Uterus (tissue), 3 donors: ENCODE measurements at regions not wholly inside any gene's neighbourhood (a gene's known extent, or its start where the extent isn't known, plus 50 kb on each side); places are given as distances from the start of the nearest gene placed in this dataset.

ENCODE experiments used
- DNase-seq, 2 donors: peaks; one replicate each; pipeline ENCODE4 v3.0.0-alpha.2; 2019 to 2020
- H3K27ac ChIP-seq, 2 donors: fragments of 200-600 bp; sonication (generic); 1 replicate in 1 of 2; 2 replicates in 1 of 2; pipeline ENCODE4 v1.5.1; 2016 to 2018
- H3K27me3 ChIP-seq, 2 donors: fragments of 200-600 bp; sonication (generic); one replicate each; pipeline ENCODE4 v1.5.1; 2018 to 2019; ENCODE audit warnings: control low read depth in 1 of 2
- H3K36me3 ChIP-seq, 2 donors: fragments of 200-600 bp; sonication (generic); one replicate each; pipeline ENCODE4 v1.5.1; 2019; ENCODE audit warnings: control low read depth in 1 of 2
- H3K4me1 ChIP-seq, 2 donors: fragments of 200-600 bp; sonication (generic); one replicate each; pipeline ENCODE4 v1.5.1; 2018 to 2019; ENCODE audit warnings: control low read depth in 1 of 2
- H3K4me3 ChIP-seq, 2 donors: fragments of 200-600 bp; sonication (generic); 1 replicate in 1 of 2; 2 replicates in 1 of 2; pipeline ENCODE4 v1.5.1; 2018 to 2019; ENCODE audit warnings: mild to moderate bottlenecking in 1 of 2
- H3K9me3 ChIP-seq, 2 donors: fragments of 200-600 bp; sonication (generic); one replicate each; pipeline ENCODE4 v1.5.1; 2019; ENCODE audit warnings: control low read depth in 1 of 2
- CTCF ChIP-seq, 4 experiments: fragments of 200-600 bp in 2 of 4; fragments of 450-650 bp in 2 of 4; sonication (generic) in 2 of 4; IDR thresholded peaks; one replicate each; pipeline ENCODE4 v1.5.1; 2016 to 2019; ENCODE audit warnings: antibody characterized with exemption in 4 of 4, mild to moderate bottlenecking in 2 of 4, moderate library complexity in 1 of 4
- POLR2A ChIP-seq, 2 donors: fragments of 450-650 bp; IDR thresholded peaks; one replicate each; pipeline ENCODE4 v1.6.1; 2016; ENCODE audit warnings: antibody characterized with exemption in 2 of 2, mild to moderate bottlenecking in 1 of 2, moderate library complexity in 1 of 2
- intact Hi-C: fragments of 100-400 bp; cut with DNase I; formaldehyde crosslinking; loops from one replicate; pipeline ENCODE4 v1.15.1; 2023; ENCODE audit warnings: low total_unique reads
- donor health status: DM: yes; HTN: yes; CAD: no.

- H3K27ac ChIP-seq = no peak overlapping the region
- H3K27me3 ChIP-seq = no peaks in the 10 kb centered on the region
- no peaks in the 10 kb centered on the region for H3K4me1 ChIP-seq
- H3K36me3 ChIP-seq = no peaks in the 10 kb centered on the region
- H3K4me3 ChIP-seq = no peak overlapping the region
- H3K9me3 ChIP-seq = no peaks in the 10 kb centered on the region
- intact Hi-C loops = no loop called here
- no peak for DNase-seq
- TF ChIP-seq POLR2A (IDR thresholded peaks at IDR 0.05) (no peak), CTCF (IDR thresholded peaks at IDR 0.05) (no peak)
These were observed 648.9 kb downstream of the FRK start for GRCh38 chr6:115411756-115412155.

GRCh38 chr6:115404446-115404845, 656.2 kb downstream of the FRK start:
- no peaks in the 10 kb centered on the region for H3K36me3 ChIP-seq
- no peaks in the 10 kb centered on the region for H3K4me1 ChIP-seq
- H3K27me3 ChIP-seq = no peaks in the 10 kb centered on the region
- H3K9me3 ChIP-seq = no peaks in the 10 kb centered on the region
- DNase-seq = no peak
- intact Hi-C loops = no loop called here
- TF ChIP-seq POLR2A (IDR thresholded peaks at IDR 0.05) (no peak), CTCF (IDR thresholded peaks at IDR 0.05) (no peak)
- no peak overlapping the region for H3K27ac ChIP-seq
- no peak overlapping the region for H3K4me3 ChIP-seq

- H3K27ac ChIP-seq = no peak overlapping the region
- no peaks in the 10 kb centered on the region for H3K4me1 ChIP-seq
- H3K36me3 ChIP-seq = no peaks in the 10 kb centered on the region
- H3K4me3 ChIP-seq = no peak overlapping the region
- no peaks in the 10 kb centered on the region for H3K9me3 ChIP-seq
- intact Hi-C loops = no loop called here
- H3K27me3 ChIP-seq = no peaks in the 10 kb centered on the region
- no peak for DNase-seq
- TF ChIP-seq CTCF (IDR thresholded peaks at IDR 0.05) (no peak), POLR2A (IDR thresholded peaks at IDR 0.05) (no peak)
These were observed 662.1 kb downstream of the FRK start for GRCh38 chr6:115398607-115399006.

GRCh38 chr6:115396112-115396906, 664.4 kb downstream of the FRK start:
- intact Hi-C loops = no loop called here
- DNase-seq = no peak
- H3K4me1 ChIP-seq = no peaks in the 10 kb centered on the region
- TF ChIP-seq CTCF (IDR thresholded peaks at IDR 0.05) (no peak), POLR2A (IDR thresholded peaks at IDR 0.05) (no peak)
- H3K4me3 ChIP-seq = no peak overlapping the region
- H3K27ac ChIP-seq = no peak overlapping the region
- H3K27me3 ChIP-seq = no peaks in the 10 kb centered on the region
- no peaks in the 10 kb centered on the region for H3K36me3 ChIP-seq
- H3K9me3 ChIP-seq = no peaks in the 10 kb centered on the region

GRCh38 chr6:115393821-115394220, 666.9 kb downstream of the FRK start:
- DNase-seq = no peak
- TF ChIP-seq POLR2A (IDR thresholded peaks at IDR 0.05) = no peak
- no peak for TF ChIP-seq CTCF (IDR thresholded peaks at IDR 0.05)

More at GRCh38 chr6:115393821-115394220, 666.9 kb downstream of the FRK start:
- H3K27ac ChIP-seq = no peak overlapping the region
- H3K4me3 ChIP-seq = no peak overlapping the region
- no peaks in the 10 kb centered on the region for H3K4me1 ChIP-seq
- intact Hi-C loops = no loop called here
- H3K9me3 ChIP-seq = no peaks in the 10 kb centered on the region
- no peaks in the 10 kb centered on the region for H3K27me3 ChIP-seq
- no peaks in the 10 kb centered on the region for H3K36me3 ChIP-seq
